ELR (cell line): ENCODE measurements at regions not wholly inside any gene's neighbourhood (a gene's known extent, or its start where the extent isn't known, plus 50 kb on each side); places are given as distances from the start of the nearest gene placed in this dataset.
"Not testable (repeated sequence)": the region's sequence is repeated elsewhere in the genome, so short reads cannot be mapped to it uniquely, and the experiment has no call there.

ENCODE experiments used
- DNase-seq: peaks from one replicate; pipeline ENCODE4 v3.0.0-alpha.2; 2015; ENCODE audit warnings: low read depth

GRCh38 chr5:124111886-124112285 lies 599.9 kb downstream of the CSNK1G3 start:
- no peak for DNase-seq

- no peak for DNase-seq
Observed at GRCh38 chr5:124110942-124111341, 599.0 kb downstream of the CSNK1G3 start.

GRCh38 chr5:124105326-124105725 lies 593.3 kb downstream of the CSNK1G3 start:
- DNase-seq, result no peak

GRCh38 chr5:124104821-124105220 lies 592.8 kb downstream of the CSNK1G3 start:
- no peak for DNase-seq

GRCh38 chr5:124104344-124104743 lies 592.4 kb downstream of the CSNK1G3 start:
- no peak for DNase-seq

GRCh38 chr5:124103671-124104070 lies 591.7 kb downstream of the CSNK1G3 start:
- DNase-seq, result peak; percentile 25

- not testable (repeated sequence) for DNase-seq
Observed at GRCh38 chr5:124103056-124103455, 591.1 kb downstream of the CSNK1G3 start.

GRCh38 chr5:124102486-124102885 lies 590.5 kb downstream of the CSNK1G3 start:
- DNase-seq, result peak; percentile 2

GRCh38 chr5:124093658-124094057 lies 581.7 kb downstream of the CSNK1G3 start:
- no peak for DNase-seq

- no peak for DNase-seq
Observed at GRCh38 chr5:124090115-124090514, 578.1 kb downstream of the CSNK1G3 start.

- DNase-seq, result no peak
Observed at GRCh38 chr5:124089578-124089977, 577.6 kb downstream of the CSNK1G3 start.

GRCh38 chr5:124088289-124089032 lies 576.5 kb downstream of the CSNK1G3 start:
- DNase-seq, result no peak

GRCh38 chr5:124087752-124088151 lies 575.8 kb downstream of the CSNK1G3 start:
- no peak for DNase-seq

- no peak for DNase-seq
Observed at GRCh38 chr5:124080256-124080655, 568.3 kb downstream of the CSNK1G3 start.

GRCh38 chr5:124079062-124079461 lies 567.1 kb downstream of the CSNK1G3 start:
- no peak for DNase-seq

- DNase-seq, result no peak
Observed at GRCh38 chr5:124074500-124074899, 562.5 kb downstream of the CSNK1G3 start.

- DNase-seq, result no peak
Observed at GRCh38 chr5:124072570-124072969, 560.6 kb downstream of the CSNK1G3 start.

GRCh38 chr5:124071039-124071438 lies 559.1 kb downstream of the CSNK1G3 start:
- no peak for DNase-seq

- no peak for DNase-seq
Observed at GRCh38 chr5:124065508-124065907, 553.5 kb downstream of the CSNK1G3 start.

- DNase-seq, result no peak
Observed at GRCh38 chr5:124064956-124065355, 553.0 kb downstream of the CSNK1G3 start.

- DNase-seq, result no peak
Observed at GRCh38 chr5:124061663-124062062, 549.7 kb downstream of the CSNK1G3 start.

GRCh38 chr5:124061068-124061430 lies 549.1 kb downstream of the CSNK1G3 start:
- no peak for DNase-seq

GRCh38 chr5:124060413-124061067 lies 548.6 kb downstream of the CSNK1G3 start:
- no peak for DNase-seq

- DNase-seq, result no peak
Observed at GRCh38 chr5:124060011-124060410, 548.0 kb downstream of the CSNK1G3 start.
